GM12864 (cell line): ENCODE measurements at regions not wholly inside any gene's neighbourhood (a gene's known extent, or its start where the extent isn't known, plus 50 kb on each side); places are given as distances from the start of the nearest gene placed in this dataset.

Experiments used
- DNase-seq: peaks from one replicate; pipeline ENCODE4 v3.0.0-alpha.2; 2011; ENCODE audit warnings: low read depth
- H3K4me3 ChIP-seq: 2 replicates; pipeline ENCODE4 v1.5.1; 2011; ENCODE audit warnings: mild to moderate bottlenecking, low read depth, low read length, control low read depth
- CTCF ChIP-seq: IDR thresholded peaks from 2 replicates; pipeline ENCODE4 v1.5.1; 2011; ENCODE audit warnings: low read depth, mild to moderate bottlenecking, moderate library complexity, low read length, control low read depth, inconsistent platforms; ENCODE audit errors: missing control alignments

- no peak for TF ChIP-seq CTCF
- no peak for DNase-seq
- H3K4me3 ChIP-seq: no peak overlapping the region
Observed at GRCh38 chr15:81432179-81432578, 58.2 kb upstream of the TMC3 start.

GRCh38 chr15:81427176-81427575, 53.2 kb upstream of the TMC3 start:
- no peak overlapping the region for H3K4me3 ChIP-seq
- DNase-seq: no peak
- no peak for TF ChIP-seq CTCF

- DNase-seq: no peak
- H3K4me3 ChIP-seq: no peak overlapping the region
- no peak for TF ChIP-seq CTCF
Observed at GRCh38 chr15:81425905-81426304, 51.9 kb upstream of the TMC3 start.
